Breast epithelium (tissue), 3 donors: ENCODE measurements at regions not wholly inside any gene's neighbourhood (a gene's known extent, or its start where the extent isn't known, plus 50 kb on each side); places are given as distances from the start of the nearest gene placed in this dataset.

Experiments used
- CTCF ChIP-seq, 3 donors: fragments of 450-650 bp; IDR thresholded peaks; one replicate each; pipeline ENCODE4 v1.5.1; 2016 to 2017; ENCODE audit warnings: antibody characterized with exemption in 3 of 3, mild to moderate bottlenecking in 3 of 3, moderate library complexity in 3 of 3
- POLR2A ChIP-seq: fragments of 450-650 bp; IDR thresholded peaks from one replicate; pipeline ENCODE4 v1.6.1; 2016; ENCODE audit warnings: antibody characterized with exemption, mild to moderate bottlenecking, moderate library complexity

DNA sequence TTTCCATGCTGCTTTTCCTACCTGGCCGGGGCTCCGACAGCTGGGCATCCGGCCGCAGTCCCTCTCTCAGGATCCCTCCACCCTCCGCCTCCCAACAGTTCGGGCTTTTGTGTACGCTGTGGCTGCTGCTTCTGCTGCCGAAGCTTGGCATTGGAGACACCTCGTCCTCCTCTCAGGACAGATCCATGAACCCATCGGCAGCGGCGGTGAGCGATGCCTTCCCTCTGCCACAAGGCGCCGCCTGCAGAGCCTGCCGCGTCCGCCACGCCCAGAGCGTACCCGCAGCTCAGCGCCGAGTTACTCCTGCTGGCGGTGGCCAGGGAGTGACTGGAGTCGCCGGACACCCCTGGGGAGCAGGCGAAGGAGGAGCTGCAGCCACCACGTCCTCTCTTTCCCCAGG lies 2032.8 kb downstream of the TP53TG3F start:
- TF ChIP-seq CTCF (IDR thresholded peaks at IDR 0.05) (no peak), POLR2A (no peak)
